Osteoblast (primary cell): ENCODE measurements at regions not wholly inside any gene's neighbourhood (a gene's known extent, or its start where the extent isn't known, plus 50 kb on each side); places are given as distances from the start of the nearest gene placed in this dataset.

Experiments
- DNase-seq: peaks from one replicate; pipeline ENCODE4 v3.0.0; 2011; ENCODE audit warnings: low spot score, mixed read lengths; ENCODE audit not compliant: insufficient read length; ENCODE audit errors: missing footprints
- H2AFZ ChIP-seq: 2 replicates; pipeline ENCODE4 v1.6.0; 2011; ENCODE audit warnings: mild to moderate bottlenecking, low read length
- H3K27ac ChIP-seq: 2 replicates; pipeline ENCODE4 v1.5.1; 2011; ENCODE audit warnings: mild to moderate bottlenecking, low read depth, low read length, moderate library complexity
- H3K27me3 ChIP-seq: 2 replicates; pipeline ENCODE4 v1.6.0; 2012; ENCODE audit warnings: mild to moderate bottlenecking, control low read depth, inconsistent platforms, low read length, moderate library complexity; ENCODE audit not compliant: insufficient read depth
- H3K36me3 ChIP-seq: 2 replicates; pipeline ENCODE4 v1.5.1; 2011; ENCODE audit warnings: mild to moderate bottlenecking, low read length, control low read depth, moderate library complexity; ENCODE audit not compliant: insufficient read depth
- H3K4me1 ChIP-seq: 2 replicates; pipeline ENCODE4 v1.5.1; 2011; ENCODE audit warnings: mild to moderate bottlenecking, low read length, control low read depth, moderate library complexity; ENCODE audit not compliant: insufficient read depth
- H3K4me2 ChIP-seq: 2 replicates; pipeline ENCODE4 v1.6.0; 2011; ENCODE audit warnings: mild to moderate bottlenecking, low read length; ENCODE audit not compliant: insufficient read depth
- H3K4me3 ChIP-seq: fragments of 200-600 bp; sonication (generic); 3 replicates; pipeline ENCODE4 v1.5.1; 2012; ENCODE audit warnings: mild to moderate bottlenecking, low read length, inconsistent platforms; ENCODE audit not compliant: insufficient read depth
- H3K79me2 ChIP-seq: 2 replicates; pipeline ENCODE4 v1.6.0; 2012; ENCODE audit warnings: mild to moderate bottlenecking, low read length, control low read depth, inconsistent platforms; ENCODE audit not compliant: insufficient read depth
- H3K9me3 ChIP-seq: 2 replicates; pipeline ENCODE4 v1.5.1; 2011; ENCODE audit warnings: low read depth, low read length, control low read depth
- H4K20me1 ChIP-seq: 2 replicates; pipeline ENCODE4 v1.6.0; 2012; ENCODE audit warnings: mild to moderate bottlenecking, low read length, control low read depth; ENCODE audit not compliant: insufficient read depth
- CTCF ChIP-seq: IDR thresholded peaks from 2 replicates; pipeline ENCODE4 v1.5.1; 2011; ENCODE audit warnings: mild to moderate bottlenecking, low read depth, low read length, moderate library complexity; ENCODE audit errors: extremely low read depth

- Histone ChIP-seq H3K4me2 (no peak overlapping the region), H2AFZ (no peak overlapping the region), H3K4me1 (peaks cover 9% of the 10 kb centered on the region), H3K9me3 (no peaks in the 10 kb centered on the region), H3K27ac (no peak overlapping the region), H3K4me3 (no peak overlapping the region), H4K20me1 (no peaks in the 10 kb centered on the region), H3K27me3 (no peaks in the 10 kb centered on the region), H3K79me2 (no peaks in the 10 kb centered on the region), H3K36me3 (no peaks in the 10 kb centered on the region)
- DNase-seq, result no peak
- TF ChIP-seq CTCF, result no peak
Observed at GRCh38 chr15:47388299-47388698, 329.0 kb upstream of the SEMA6D start.

DNA sequence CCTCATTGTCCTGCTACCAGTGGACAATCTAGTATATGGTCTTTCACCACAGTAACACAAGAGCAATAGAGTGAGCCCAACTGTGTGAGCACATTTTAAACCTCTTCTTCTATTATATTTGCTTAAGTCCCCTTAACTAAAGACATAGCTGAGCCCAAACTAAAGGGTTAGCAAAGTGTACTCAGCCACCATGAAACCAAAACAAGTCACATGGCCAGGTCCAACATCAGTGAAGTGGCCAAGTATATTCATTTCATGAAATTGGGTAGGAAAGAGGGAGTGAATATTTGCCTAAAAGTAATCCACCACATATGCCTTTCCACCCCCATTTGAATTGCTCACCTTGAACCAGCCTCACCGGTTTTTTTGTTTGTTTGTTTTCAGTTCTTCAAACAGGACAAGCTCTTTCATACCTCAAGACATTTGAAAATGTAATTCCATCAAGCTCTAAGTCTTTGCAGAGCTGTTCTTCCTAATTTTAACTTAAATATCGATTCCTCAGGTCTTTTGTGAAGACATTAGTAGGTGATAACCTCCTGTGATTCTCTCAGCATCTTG, 327.0 kb upstream of the SEMA6D start:
- Histone ChIP-seq H3K4me1 (no peaks in the 10 kb centered on the region), H3K4me2 (no peak overlapping the region), H2AFZ (no peak overlapping the region), H3K27ac (no peak overlapping the region), H3K4me3 (no peak overlapping the region), H3K36me3 (no peaks in the 10 kb centered on the region), H4K20me1 (no peaks in the 10 kb centered on the region), H3K79me2 (no peaks in the 10 kb centered on the region), H3K27me3 (no peaks in the 10 kb centered on the region), H3K9me3 (no peaks in the 10 kb centered on the region)
- no peak for TF ChIP-seq CTCF
- DNase-seq, result no peak

DNA sequence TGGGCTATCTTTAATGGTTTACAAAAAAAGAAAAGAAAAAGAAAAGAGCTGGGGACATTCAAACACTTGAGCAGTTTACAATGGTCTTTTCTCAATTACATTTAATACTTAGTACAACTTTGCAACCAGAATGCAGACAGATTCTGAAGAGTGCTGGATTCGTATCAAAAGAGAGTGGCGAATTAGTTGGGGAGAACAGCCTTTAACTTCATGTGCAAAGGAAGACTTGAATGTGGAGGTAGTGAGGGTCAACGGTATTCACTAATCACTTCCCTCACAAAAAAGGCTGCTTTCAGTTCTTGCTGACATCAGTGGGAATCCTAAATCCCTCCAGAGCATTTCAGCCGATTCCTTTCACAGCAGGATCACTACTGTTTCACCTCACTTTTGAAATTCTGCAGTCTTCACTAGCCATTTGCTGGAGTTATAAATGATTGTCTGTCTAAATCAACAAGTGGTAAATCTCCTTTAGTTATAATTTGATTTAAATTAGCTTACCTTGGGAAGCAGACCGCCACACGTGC, 323.0 kb upstream of the SEMA6D start:
- H3K9me3 ChIP-seq, result no peaks in the 10 kb centered on the region
- H3K79me2 ChIP-seq, result no peaks in the 10 kb centered on the region
- H3K27me3 ChIP-seq, result no peaks in the 10 kb centered on the region
- H3K4me3 ChIP-seq, result no peak overlapping the region
- H4K20me1 ChIP-seq, result no peaks in the 10 kb centered on the region
- no peak for DNase-seq
- no peak overlapping the region for H2AFZ ChIP-seq
- H3K4me1 ChIP-seq, result no peaks in the 10 kb centered on the region
- H3K36me3 ChIP-seq, result no peaks in the 10 kb centered on the region
- no peak overlapping the region for H3K27ac ChIP-seq
- no peak for TF ChIP-seq CTCF
- H3K4me2 ChIP-seq, result no peak overlapping the region

- H2AFZ ChIP-seq, result no peak overlapping the region
- H3K4me2 ChIP-seq, result no peak overlapping the region
- no peaks in the 10 kb centered on the region for H3K9me3 ChIP-seq
- H3K79me2 ChIP-seq, result no peaks in the 10 kb centered on the region
- H3K4me1 ChIP-seq, result no peaks in the 10 kb centered on the region
- H3K4me3 ChIP-seq, result no peak overlapping the region
- no peaks in the 10 kb centered on the region for H3K36me3 ChIP-seq
- no peaks in the 10 kb centered on the region for H3K27me3 ChIP-seq
- DNase-seq, result no peak
- TF ChIP-seq CTCF, result no peak
- no peak overlapping the region for H3K27ac ChIP-seq
- no peaks in the 10 kb centered on the region for H4K20me1 ChIP-seq
Observed at GRCh38 chr15:47395076-47395475, 322.2 kb upstream of the SEMA6D start.
